ENCODE measurements at regions not wholly inside any gene's neighbourhood (a gene's known extent, or its start where the extent isn't known, plus 50 kb on each side); places are given as distances from the start of the nearest gene placed in this dataset.

GRCh38 chr20:11483697-11484096 lies 434.0 kb upstream of the BTBD3 start:
- Histone ChIP-seq H3K27me3 (ENCODE audit: insufficient read depth, poor library complexity, severe bottlenecking) (no peaks in the 10 kb centered on the region), H3K27ac (ENCODE audit: poor library complexity, severe bottlenecking) (no peak overlapping the region), H3K36me3 (ENCODE audit: low read depth) (no peaks in the 10 kb centered on the region), H3K4me1 (ENCODE audit: insufficient read depth, poor library complexity, severe bottlenecking) (no peaks in the 10 kb centered on the region), H3K4me3 (ENCODE audit: severe bottlenecking) (no peak overlapping the region), H3K9me3 (ENCODE audit: severe bottlenecking) (peaks cover 5% of the 10 kb centered on the region)
- TF ChIP-seq, protein P1, sequence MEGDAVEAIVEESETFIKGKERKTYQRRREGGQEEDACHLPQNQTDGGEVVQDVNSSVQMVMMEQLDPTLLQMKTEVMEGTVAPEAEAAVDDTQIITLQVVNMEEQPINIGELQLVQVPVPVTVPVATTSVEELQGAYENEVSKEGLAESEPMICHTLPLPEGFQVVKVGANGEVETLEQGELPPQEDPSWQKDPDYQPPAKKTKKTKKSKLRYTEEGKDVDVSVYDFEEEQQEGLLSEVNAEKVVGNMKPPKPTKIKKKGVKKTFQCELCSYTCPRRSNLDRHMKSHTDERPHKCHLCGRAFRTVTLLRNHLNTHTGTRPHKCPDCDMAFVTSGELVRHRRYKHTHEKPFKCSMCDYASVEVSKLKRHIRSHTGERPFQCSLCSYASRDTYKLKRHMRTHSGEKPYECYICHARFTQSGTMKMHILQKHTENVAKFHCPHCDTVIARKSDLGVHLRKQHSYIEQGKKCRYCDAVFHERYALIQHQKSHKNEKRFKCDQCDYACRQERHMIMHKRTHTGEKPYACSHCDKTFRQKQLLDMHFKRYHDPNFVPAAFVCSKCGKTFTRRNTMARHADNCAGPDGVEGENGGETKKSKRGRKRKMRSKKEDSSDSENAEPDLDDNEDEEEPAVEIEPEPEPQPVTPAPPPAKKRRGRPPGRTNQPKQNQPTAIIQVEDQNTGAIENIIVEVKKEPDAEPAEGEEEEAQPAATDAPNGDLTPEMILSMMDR (IDR thresholded peaks at IDR 0.05; ENCODE audit: poor library complexity, severe bottlenecking) = no peak
- DNase-seq (ENCODE audit: low spot score) = no peak
- no peak for ATAC-seq (ENCODE audit: low read depth)

- DNase-seq (ENCODE audit: low spot score) (no peak), ATAC-seq (ENCODE audit: low read depth) (no peak)
- Histone ChIP-seq H3K27me3 (ENCODE audit: insufficient read depth, poor library complexity, severe bottlenecking) (no peaks in the 10 kb centered on the region), H3K4me1 (ENCODE audit: insufficient read depth, poor library complexity, severe bottlenecking) (no peaks in the 10 kb centered on the region), H3K4me3 (ENCODE audit: severe bottlenecking) (no peak overlapping the region), H3K36me3 (ENCODE audit: low read depth) (no peaks in the 10 kb centered on the region), H3K27ac (ENCODE audit: poor library complexity, severe bottlenecking) (no peak overlapping the region), H3K9me3 (ENCODE audit: severe bottlenecking) (no peaks in the 10 kb centered on the region)
- TF ChIP-seq, protein P1 (IDR thresholded peaks at IDR 0.05; ENCODE audit: poor library complexity, severe bottlenecking) = no peak
Observed at GRCh38 chr20:11484479-11484878, 433.2 kb upstream of the BTBD3 start.

- no peak for DNase-seq (ENCODE audit: low spot score)
- no peaks in the 10 kb centered on the region for H3K4me1 ChIP-seq (ENCODE audit: insufficient read depth, poor library complexity, severe bottlenecking)
- no peaks in the 10 kb centered on the region for H3K36me3 ChIP-seq (ENCODE audit: low read depth)
- TF ChIP-seq, protein P1 (IDR thresholded peaks at IDR 0.05; ENCODE audit: poor library complexity, severe bottlenecking) = no peak
- H3K9me3 ChIP-seq (ENCODE audit: severe bottlenecking) = no peaks in the 10 kb centered on the region
- H3K27me3 ChIP-seq (ENCODE audit: insufficient read depth, poor library complexity, severe bottlenecking) = no peaks in the 10 kb centered on the region
- ATAC-seq (ENCODE audit: low read depth) = no peak
- no peak overlapping the region for H3K4me3 ChIP-seq (ENCODE audit: severe bottlenecking)
- H3K27ac ChIP-seq (ENCODE audit: poor library complexity, severe bottlenecking) = no peak overlapping the region
Observed at GRCh38 chr20:11492386-11492785, 425.3 kb upstream of the BTBD3 start.

- ATAC-seq (ENCODE audit: low read depth) (no peak), DNase-seq (ENCODE audit: low spot score) (no peak)
- TF ChIP-seq, protein P1 (IDR thresholded peaks at IDR 0.05; ENCODE audit: poor library complexity, severe bottlenecking) = no peak
- H3K27me3 ChIP-seq (ENCODE audit: insufficient read depth, poor library complexity, severe bottlenecking) = no peaks in the 10 kb centered on the region
- H3K4me3 ChIP-seq (ENCODE audit: severe bottlenecking) = no peak overlapping the region
- H3K36me3 ChIP-seq (ENCODE audit: low read depth) = no peaks in the 10 kb centered on the region
- H3K9me3 ChIP-seq (ENCODE audit: severe bottlenecking) = no peaks in the 10 kb centered on the region
- H3K4me1 ChIP-seq (ENCODE audit: insufficient read depth, poor library complexity, severe bottlenecking) = no peaks in the 10 kb centered on the region
- no peak overlapping the region for H3K27ac ChIP-seq (ENCODE audit: poor library complexity, severe bottlenecking)
Observed at GRCh38 chr20:11492846-11493245, 424.8 kb upstream of the BTBD3 start.

GRCh38 chr20:11496380-11496779 lies 421.3 kb upstream of the BTBD3 start:
- Histone ChIP-seq H3K27me3 (ENCODE audit: insufficient read depth, poor library complexity, severe bottlenecking) (no peaks in the 10 kb centered on the region), H3K9me3 (ENCODE audit: severe bottlenecking) (no peaks in the 10 kb centered on the region), H3K4me3 (ENCODE audit: severe bottlenecking) (no peak overlapping the region), H3K4me1 (ENCODE audit: insufficient read depth, poor library complexity, severe bottlenecking) (peaks cover 17% of the 10 kb centered on the region), H3K36me3 (ENCODE audit: low read depth) (no peaks in the 10 kb centered on the region), H3K27ac (ENCODE audit: poor library complexity, severe bottlenecking) (no peak overlapping the region)
- TF ChIP-seq, protein P1 (IDR thresholded peaks at IDR 0.05; ENCODE audit: poor library complexity, severe bottlenecking) = no peak
- DNase-seq (ENCODE audit: low spot score) = no peak
- ATAC-seq (ENCODE audit: low read depth) = no peak; the same call in 2 of the 3 replicates

All from RWPE2 (cell line).